HG03575 (cell line): ENCODE measurements at regions not wholly inside any gene's neighbourhood (a gene's known extent, or its start where the extent isn't known, plus 50 kb on each side); places are given as distances from the start of the nearest gene placed in this dataset.
"Not testable (repeated sequence)": the region's sequence is repeated elsewhere in the genome, so short reads cannot be mapped to it uniquely, and the experiment has no call there.

ENCODE experiments used
- ATAC-seq: cut with Tn5 transposase; IDR thresholded peaks from one replicate; pipeline ENCODE4 v1.9.1; 2021; ENCODE audit not compliant: unreplicated experiment, insufficient number of reproducible peaks, low FRiP score; ENCODE audit errors: extremely low read depth

DNA sequence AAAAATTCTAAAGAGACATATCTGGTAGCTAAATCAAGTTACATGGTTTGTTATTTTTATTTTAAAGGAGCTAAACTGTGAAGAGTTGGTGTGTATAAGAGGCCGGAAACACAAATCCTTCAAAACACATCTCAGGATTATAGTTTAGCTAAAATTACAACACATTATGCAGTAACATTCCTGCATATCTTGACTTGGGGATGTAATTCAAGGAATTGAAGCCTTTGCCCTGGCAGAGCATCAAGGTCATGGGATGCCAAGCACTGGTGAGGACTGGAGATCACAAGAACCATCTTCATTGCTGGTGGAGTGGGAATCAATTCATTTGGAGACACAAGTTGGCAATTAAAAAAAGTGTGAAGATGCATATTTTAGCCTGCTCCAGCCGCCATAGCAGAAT lies 86.8 kb upstream of the LSM6 start:
- ATAC-seq, result no peak

DNA sequence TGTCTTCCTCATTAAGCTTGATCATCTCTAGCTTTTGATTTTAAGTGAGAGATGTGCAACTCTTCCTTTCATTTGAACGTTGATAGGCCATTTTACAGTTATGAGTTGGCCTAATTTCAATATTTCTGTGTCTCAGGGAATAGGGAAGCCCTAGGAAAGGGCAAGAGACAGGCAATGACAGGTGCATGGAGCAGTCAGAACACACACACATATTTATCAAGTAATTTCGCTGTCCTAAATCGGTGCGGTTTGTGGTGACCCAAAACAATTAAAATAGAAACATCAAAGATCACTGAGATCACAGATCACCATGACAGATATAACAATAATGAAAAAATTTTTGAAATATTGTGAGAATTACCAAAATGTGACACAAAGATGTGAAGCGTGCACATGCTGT lies 87.7 kb upstream of the LSM6 start:
- ATAC-seq, result no peak

DNA sequence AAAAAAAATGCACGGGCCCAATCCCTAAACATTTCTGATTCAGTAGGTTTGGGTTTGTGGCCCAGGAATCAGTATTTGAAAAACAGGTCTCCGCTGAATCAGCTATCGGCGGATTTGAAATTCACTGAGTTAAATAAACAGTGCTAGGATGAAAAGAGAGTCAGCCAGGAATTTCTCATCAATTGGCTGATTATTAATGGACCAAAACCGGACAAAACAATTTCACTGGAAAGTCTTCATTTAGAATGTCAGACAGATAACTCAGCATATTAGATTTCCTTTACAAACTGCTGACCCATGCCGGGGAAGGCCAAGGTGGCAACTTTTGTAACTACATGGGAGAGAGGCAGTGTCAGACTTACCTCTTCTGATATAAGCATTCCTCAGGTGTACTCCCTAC lies 99.4 kb upstream of the LSM6 start:
- no peak for ATAC-seq

DNA sequence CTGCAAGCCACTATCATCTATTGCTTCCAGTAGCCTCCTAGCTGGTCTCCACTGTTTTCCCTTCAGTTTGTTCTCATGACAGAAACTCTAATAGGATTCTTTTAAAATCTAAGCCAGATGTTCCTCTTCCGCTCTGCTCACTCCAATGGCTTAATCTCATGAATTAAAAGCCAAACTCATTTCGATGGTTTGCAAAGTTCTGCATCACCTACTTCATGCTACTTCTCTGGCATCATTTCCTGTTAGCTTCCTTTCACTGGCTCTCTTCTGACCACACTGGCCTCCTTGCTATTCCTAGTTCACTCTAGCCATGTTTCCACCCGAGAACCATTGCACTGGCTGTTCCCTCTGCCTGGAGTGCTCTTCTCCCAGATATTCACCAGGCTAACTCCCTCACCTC lies 102.0 kb upstream of the LSM6 start:
- no peak for ATAC-seq

DNA sequence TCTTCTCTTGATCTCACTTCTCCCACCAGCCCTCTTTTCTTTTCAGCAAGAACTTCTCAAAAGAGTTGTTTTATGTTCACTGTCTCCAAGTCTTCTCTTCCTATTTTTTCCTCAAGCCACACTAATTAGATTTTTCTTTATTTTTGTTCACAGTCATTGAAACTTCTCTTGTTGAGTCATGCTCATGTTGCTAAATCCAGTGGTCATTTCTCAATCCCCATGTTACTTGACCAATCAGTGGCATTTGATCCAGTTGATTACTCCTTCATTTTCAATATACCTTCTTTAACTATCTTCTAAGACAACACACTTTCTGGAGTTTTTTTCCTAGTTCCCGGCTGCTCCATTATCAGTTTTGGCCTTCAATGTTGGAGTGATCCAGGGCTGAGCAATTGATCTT lies 103.1 kb upstream of the LSM6 start:
- ATAC-seq, result no peak

DNA sequence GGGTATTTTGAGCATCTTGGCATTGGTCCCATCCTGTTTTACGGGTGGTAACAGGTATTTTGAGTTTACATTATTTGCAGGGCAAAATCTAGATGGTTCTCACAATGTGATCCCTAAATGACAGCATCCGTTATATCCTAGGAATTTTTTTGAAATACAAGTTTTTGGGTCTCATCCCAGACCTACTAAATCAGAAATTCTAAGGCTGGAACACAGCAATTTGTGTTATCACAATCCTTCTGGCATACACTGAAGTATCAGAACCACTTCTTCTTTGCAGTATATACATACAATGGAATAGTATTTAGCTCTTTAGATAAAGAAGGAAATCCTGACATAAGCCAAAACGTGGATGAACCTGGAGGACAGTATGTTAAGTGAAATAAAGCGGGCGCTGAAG lies 104.1 kb upstream of the LSM6 start:
- ATAC-seq, result no peak

DNA sequence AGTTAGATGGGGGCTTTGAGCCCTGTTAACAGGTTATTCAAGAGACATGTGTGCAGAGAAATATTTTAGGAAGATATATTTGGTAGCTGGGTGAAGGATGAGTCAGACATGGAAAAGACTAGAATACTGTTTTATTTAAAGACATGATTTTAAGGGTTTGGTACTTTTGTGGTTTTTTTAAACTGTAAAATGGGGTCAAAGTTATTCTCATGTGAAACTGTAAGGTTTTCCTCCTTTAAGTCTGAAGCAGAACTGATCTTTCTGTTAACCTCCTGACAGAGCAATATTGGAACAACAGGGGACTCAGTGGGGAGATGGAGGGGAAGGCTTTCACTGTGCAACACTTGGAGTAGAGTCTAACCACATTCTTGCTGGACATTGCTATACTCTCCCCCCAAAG lies 112.4 kb upstream of the LSM6 start:
- ATAC-seq, result no peak

DNA sequence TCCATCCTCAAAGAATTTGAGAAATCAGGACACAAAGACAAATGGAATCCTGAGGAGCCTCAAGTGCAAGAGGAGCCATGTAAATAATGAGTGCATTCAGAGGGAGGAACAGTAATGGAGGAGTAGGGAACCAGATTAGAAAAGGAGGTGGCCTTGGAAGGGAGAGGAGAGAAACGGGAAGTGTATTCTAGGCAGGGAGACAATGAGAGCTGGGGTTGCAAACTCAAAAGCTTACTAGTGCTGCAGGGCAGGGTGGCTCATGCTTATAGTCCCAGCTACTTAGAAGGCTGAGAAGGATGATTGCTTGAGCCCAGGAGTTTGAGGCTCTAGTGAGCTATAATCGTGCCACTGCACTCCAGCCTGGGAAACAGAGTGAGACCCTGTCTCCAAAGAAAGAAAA lies 113.2 kb upstream of the LSM6 start:
- ATAC-seq, result no peak

DNA sequence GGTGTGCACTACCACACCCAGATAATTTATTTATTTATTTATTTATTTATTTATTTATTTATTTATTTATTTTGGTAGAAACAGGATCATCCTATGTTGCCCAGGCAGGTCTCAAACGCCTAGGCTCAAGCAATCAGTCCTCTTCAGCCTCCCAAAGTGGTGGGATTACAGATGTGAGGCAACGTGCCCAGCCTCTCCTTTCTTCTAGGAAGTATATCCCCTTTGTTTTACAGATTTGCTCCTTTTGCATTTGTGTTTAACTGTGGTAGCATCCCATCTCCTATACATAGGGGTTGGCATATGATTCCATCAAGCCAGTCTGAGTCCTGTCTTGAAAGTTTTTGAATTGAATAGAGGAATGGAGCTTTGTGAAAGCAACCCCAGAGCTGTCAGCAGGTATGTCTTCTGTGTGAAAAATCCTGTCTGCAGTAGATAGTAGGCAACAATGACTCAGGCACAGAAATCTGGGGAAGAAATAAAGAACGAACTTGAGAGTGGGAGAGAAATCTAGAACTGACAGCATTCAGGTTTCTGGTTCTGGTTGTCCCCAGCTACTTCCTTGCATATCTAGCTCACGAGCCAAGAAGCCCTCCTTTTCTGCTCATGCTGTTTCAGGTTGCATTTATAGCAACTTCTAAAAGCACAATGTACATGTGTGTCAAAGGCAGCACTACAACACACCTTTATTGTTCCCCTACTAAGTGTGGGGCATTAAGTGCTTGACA lies 113.7 kb upstream of the LSM6 start:
- ATAC-seq, result no peak

DNA sequence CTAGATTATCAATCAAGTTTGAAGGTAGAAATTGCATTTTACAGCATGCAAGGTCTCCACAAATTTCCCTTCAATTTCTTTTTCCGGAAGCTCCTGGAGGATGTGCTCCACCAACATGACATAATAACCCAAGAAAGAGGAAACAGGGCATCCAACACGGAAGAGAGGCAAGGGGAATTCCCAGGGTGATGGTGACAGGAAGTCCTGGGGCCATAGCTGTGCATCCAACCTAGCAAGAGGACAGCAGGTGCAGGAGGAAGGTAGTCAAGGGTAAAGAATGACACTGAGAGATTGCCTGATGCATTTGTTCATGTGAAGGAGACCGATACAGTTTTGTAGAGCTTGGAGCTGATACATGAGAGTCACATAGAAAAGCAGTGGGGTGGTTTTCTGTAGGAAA lies 115.7 kb upstream of the LSM6 start:
- ATAC-seq, result peak; percentile 59

DNA sequence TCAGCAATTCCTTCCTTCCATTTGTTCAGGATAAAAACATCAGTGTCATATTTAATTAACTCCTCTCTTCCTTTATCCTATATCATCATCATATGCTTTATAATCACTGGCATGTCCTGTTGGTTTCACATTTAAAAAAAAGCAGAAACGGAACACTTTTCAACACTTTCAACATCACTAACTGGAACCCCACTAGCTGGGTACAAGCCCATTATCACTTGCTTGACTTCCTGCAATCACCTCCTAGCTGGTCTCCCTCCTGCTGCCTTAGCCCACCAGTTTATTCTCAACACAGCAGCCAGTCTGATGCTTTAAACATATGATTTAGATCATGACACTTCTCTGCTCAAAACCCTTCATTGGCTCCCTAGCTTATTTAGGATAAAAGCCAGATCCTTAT lies 116.4 kb upstream of the LSM6 start:
- no peak for ATAC-seq

DNA sequence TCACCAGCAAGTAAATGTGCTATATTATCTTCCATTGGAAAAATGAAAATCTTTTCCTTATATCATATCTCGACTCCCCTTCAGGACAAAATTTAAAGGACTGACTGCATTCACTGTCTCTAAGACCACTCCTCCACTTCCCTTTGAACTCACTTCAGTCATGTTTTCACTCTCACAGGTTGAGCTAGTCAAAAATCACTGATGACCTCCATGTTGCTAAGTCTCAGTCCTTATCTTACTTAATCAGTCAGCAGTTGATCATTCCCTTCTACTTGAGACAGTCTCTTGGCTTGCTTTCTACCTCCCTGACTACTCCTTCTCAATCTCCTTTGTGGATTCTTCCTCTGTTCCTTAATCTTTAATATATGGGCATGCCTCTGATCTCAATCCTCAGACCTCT lies 117.0 kb upstream of the LSM6 start:
- no peak for ATAC-seq

DNA sequence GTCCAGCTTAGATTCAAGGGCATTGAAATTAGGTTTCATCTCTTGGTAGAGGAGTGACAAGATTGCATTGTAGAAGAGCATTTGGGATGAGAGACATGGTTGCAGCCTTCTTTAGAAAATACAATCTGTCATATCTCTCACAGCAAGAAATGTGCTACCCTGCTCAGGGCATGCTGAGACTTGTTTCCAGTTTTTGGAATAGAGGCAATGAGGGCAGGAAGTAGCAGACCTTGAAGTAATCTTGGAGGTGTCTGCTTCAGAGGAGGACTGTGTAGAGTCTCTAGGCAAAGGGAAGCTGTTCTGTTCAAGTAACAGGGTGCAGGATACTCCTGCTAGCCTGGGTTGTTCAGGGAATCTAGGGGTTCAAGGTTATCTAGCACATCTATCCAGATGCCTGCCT lies 116.1 kb upstream of the ZNF827 start:
- ATAC-seq, result no peak

DNA sequence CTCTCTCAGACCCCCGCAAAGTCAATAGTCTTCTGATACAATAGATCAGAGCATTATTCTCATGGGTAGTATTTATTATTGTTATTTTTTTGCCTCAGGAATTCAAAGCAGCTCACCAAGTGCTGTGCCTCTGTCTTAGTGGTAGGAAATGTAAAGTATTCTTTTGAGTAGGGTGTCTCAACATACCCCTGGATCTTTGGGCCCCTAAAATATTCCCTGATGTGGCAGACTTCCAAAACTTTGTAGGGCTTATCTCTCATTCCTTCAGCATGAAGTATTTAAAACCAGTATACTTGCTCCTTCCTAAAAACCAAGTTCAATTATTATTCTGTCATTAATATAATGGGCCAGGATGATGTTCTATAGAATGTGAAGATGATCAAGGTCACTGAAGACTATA lies 115.3 kb upstream of the ZNF827 start:
- ATAC-seq, result no peak

DNA sequence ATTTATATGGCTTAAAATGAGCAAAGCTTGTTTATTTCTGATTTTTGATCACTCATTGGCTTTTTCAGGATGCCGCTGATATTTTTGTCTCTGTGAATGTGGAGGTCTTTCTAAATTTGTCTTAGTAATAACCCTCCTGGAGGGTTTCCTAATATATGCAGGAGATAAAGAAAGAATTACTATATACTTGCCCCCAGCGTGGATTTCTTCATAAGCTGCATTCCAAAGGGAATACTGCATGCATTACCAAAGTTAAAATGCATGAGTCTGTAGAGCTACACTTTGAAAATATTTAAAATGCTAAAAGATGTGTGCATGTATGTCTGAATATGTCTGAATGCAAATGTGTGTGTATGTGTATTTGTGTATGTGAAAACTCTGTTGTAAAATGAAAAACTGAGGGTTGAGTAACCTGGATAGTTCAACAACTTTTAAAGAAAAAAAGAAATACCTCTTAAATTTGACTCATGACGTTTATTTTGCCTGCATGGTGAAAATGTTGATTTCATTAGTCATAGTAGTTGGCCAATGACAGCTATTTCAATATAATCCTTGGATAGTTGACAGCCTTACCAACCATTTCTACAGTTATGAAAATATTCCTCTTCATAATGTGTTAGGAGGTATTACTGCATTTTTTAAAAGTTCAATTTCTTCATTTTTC lies 113.2 kb upstream of the ZNF827 start:
- no peak for ATAC-seq

DNA sequence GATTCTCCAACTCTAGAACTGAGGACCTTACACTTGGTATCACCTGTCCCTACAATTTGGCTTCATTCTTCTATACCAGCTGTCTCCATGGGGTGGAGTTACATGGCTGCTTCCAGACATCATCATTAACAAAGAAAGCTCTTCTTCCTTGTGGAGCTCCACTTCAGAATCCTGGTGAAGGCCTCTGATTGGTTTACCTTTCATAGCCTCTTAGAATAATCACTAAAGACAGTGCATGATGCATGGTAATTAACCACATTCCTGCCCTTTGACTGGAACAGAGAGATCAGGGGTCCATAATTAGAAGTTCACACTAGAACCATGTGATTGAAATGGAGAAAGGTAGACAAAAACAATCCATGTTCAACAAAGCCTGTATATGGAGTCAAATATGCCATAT lies 112.6 kb upstream of the ZNF827 start:
- no peak for ATAC-seq

DNA sequence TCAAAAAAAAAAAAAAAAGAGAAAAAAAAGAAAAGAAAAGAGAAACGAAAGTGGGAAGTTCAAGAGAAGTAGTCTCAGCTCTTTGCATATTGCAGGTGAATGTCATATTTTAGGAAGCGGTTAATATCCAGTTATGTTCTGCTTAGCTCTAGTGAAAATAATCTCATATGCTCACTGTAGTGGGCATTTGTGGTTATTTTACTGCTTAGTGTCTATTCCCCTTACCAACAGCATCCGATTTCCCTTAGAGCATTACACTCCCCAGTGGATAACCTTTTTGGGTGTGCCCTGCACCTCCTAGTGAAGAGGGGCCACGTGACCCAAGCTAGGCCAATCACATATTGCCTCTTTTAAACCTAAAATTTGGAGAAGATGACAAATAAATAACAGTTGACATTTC lies 111.2 kb upstream of the ZNF827 start:
- ATAC-seq, result peak; percentile 95

DNA sequence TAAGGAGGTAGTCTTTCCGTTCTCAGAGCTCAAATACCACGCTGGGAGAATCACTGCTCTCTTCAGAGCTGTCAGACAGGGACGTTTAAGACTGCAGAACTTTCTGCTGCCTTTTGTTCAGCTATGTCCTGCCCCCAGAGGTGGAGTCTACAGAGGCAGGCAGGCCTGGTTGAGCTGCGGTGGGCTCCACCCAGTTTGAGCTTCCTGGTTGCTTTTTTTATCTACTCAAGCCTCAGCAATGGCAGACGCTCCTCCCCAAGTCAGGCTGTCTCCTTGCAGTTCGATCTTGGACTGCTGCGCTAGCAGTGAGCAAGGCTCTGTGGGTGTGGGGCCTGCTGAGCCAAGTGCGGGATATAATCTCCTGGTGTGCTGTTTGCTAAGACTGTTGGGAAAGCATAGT lies 109.1 kb upstream of the ZNF827 start:
- not testable (repeated sequence) for ATAC-seq

DNA sequence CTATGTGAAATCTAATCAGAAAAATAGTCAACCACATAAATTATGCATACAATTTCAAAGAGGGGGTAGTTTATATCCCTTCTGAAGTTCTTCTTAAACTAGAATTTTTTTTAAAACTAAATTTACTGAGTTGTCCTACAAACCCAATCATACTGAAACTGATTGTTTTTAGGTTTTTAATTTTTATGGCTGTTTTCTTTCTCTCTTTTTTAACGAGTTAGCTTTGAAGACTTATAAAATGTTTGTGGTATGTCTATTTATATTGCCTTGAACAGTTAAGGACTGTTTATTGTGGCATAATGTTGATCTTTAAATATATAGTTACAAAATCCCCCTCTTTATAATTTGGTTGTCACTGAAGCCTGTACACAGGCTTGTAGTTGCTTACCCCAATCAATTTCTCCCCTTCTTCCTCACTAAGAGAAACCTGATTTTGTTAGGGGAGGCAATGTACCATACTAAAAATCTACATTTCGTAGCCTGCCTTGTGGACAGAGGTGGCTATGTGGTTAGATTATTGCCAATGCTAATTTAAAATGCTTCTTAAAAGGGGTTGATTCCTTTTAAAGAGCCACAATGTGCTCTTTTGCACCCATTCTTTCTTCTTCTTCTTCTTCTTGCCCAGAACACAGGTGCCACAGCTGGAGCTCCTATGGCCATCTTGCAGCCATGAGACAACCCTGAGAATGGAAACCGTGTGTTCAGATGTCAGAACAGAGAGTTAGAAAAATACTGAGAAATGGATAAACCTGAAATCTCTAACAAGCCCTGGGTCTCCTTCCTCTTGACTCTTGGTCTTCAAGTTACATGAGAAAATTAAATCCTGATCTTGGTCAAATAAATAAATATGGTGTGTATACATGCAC lies 102.7 kb upstream of the ZNF827 start:
- no peak for ATAC-seq

DNA sequence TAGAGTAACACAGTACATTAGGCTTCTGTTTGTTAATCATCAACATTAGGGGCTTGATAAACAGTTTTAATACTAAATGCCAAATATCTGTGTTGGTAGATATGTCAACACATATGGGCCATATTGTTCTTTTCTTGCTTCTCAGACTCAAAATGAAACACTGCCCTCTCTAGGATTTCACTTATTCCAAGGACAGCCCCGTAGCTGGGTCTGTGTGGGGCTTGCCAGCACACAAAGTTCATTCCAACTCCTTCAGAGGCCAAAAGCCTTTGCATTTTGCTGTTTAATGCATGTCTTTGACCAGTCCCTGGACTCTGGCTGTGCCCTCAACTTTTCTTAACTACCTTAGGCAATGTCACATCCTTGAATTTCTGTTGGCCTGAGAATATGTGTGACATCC lies 102.0 kb upstream of the ZNF827 start:
- no peak for ATAC-seq
